Muscle of leg (tissue), 3 donors: ENCODE measurements at regions not wholly inside any gene's neighbourhood (a gene's known extent, or its start where the extent isn't known, plus 50 kb on each side); places are given as distances from the start of the nearest gene placed in this dataset.

ENCODE experiments used
- DNase-seq: peaks from one replicate; pipeline ENCODE4 v3.0.0; 2013
- H3K27ac ChIP-seq: one replicate; pipeline ENCODE4 v1.5.1; 2013; ENCODE audit warnings: mild to moderate bottlenecking, low read length, control low read depth
- H3K27me3 ChIP-seq: one replicate; pipeline ENCODE4 v1.6.1; 2013; ENCODE audit warnings: low read length; ENCODE audit not compliant: control insufficient read depth, insufficient read depth
- H3K36me3 ChIP-seq: one replicate; pipeline ENCODE4 v1.6.1; 2013; ENCODE audit warnings: low read length; ENCODE audit not compliant: control insufficient read depth, insufficient read depth
- H3K4me1 ChIP-seq: one replicate; pipeline ENCODE4 v1.6.1; 2013; ENCODE audit warnings: low read length; ENCODE audit not compliant: control insufficient read depth, insufficient read depth
- H3K4me3 ChIP-seq: one replicate; pipeline ENCODE4 v1.5.1; 2013; ENCODE audit warnings: low read length, control low read depth
- H3K9me3 ChIP-seq: replicated peaks from 2 replicates; pipeline ENCODE4 v1.6.1; 2013; ENCODE audit warnings: low read depth, low read length; ENCODE audit not compliant: control insufficient read depth
- WGBS: methylation state at CpG from one replicate; pipeline ENCODE4 v1.1.5; 2013; ENCODE audit warnings: missing lambda C conversion rate; ENCODE audit not compliant: insufficient coverage; 5-methylcytosine and 5-hydroxymethylcytosine counted together

DNA sequence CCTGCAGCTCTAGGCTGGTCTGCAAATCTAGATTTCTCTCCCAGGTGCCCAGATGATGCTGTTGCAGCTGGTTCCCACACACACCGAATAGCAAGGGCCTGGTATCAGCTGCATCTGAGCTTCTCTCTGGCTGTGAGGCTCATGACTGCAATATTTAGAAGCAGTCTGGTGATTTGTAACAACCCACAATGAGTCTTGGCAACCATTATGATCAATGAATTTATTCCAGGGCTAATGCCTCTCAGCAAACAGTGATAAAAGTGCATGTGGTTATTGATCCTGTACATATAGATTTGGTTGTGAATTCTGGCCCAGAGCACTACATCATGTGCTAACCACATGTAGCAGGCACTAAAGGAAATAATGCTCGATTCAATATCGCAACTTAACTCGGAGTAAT lies 114.3 kb downstream of the ASCL4 start:
- Histone ChIP-seq H3K27ac (no peak overlapping the region), H3K4me3 (no peak overlapping the region), H3K4me1 (no peaks in the 10 kb centered on the region), H3K36me3 (no peaks in the 10 kb centered on the region), H3K9me3 (no peaks in the 10 kb centered on the region), H3K27me3 (peaks cover 3% of the 10 kb centered on the region)
- DNase-seq, result no peak
- 50% methylated on average over 1 of the region's 4 CpGs for WGBS

DNA sequence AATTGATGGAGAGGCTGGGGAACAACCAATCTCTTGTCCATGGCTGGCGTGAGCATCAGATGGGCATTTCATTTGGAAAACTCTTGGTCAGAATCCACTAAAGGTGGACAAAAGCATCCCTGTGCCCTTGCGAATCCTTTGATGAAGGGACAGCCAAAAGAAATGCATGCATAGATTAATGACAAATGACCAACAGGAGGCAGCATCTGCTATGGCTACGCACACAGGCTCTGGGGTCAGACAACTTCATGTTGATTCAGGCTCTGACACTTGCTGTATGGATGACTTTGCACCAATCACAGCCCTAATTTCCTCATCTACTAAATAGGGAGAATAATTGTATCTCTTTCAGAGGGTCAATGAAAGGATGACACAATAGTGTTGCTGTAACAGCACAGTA lies 117.5 kb downstream of the ASCL4 start:
- H3K4me3 ChIP-seq, result no peak overlapping the region
- peaks cover 3% of the 10 kb centered on the region for H3K27me3 ChIP-seq
- H3K4me1 ChIP-seq, result no peaks in the 10 kb centered on the region
- 69% methylated on average over 2 of the region's 3 CpGs for WGBS
- no peak for DNase-seq
- H3K36me3 ChIP-seq, result no peaks in the 10 kb centered on the region
- no peak overlapping the region for H3K27ac ChIP-seq
- H3K9me3 ChIP-seq, result no peaks in the 10 kb centered on the region

DNA sequence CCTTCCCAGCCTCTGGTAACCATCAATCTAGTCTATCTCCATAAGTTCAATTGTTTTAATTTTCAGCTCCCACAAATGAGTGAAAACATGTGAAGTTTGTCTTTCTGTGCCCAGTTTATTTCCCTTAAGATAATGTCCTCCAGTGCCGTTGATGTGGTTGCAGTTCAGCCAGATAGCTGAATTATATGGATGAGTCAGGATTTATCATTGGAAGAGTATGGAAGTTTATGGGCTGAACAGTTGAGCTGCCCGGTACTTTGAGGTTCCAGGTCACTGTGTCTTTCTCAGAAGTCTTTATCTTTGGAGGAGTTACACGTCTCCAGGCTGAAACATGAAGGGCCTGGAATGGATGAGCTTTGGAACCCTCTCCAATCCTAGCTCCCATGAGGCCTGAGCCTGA lies 120.1 kb downstream of the ASCL4 start:
- no peaks in the 10 kb centered on the region for H3K36me3 ChIP-seq
- no peak overlapping the region for H3K27ac ChIP-seq
- no peaks in the 10 kb centered on the region for H3K4me1 ChIP-seq
- DNase-seq, result no peak
- no peaks in the 10 kb centered on the region for H3K9me3 ChIP-seq
- H3K27me3 ChIP-seq, result peaks cover 2% of the 10 kb centered on the region
- WGBS, result no CpG with 5 or more reads among the region's 3 CpGs
- no peak overlapping the region for H3K4me3 ChIP-seq

DNA sequence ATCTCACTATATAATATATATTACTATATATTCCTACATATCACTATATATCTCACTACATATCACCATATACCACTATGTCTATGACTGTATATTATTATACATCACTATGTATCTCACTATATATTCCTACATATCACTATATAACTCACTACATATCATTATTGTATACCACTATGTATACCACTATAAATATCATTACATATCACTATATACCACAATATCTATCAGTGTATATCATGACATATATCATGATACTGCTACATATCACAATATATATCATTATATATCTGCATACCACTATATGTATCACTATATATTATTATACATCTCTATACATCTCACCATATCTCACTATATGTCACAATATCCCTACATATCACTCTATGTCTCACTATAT lies 121.5 kb downstream of the ASCL4 start:
- Histone ChIP-seq H3K4me3 (no peak overlapping the region), H3K27ac (no peak overlapping the region), H3K27me3 (peaks cover 2% of the 10 kb centered on the region), H3K36me3 (no peaks in the 10 kb centered on the region), H3K9me3 (no peaks in the 10 kb centered on the region), H3K4me1 (no peaks in the 10 kb centered on the region)
- no peak for DNase-seq

DNA sequence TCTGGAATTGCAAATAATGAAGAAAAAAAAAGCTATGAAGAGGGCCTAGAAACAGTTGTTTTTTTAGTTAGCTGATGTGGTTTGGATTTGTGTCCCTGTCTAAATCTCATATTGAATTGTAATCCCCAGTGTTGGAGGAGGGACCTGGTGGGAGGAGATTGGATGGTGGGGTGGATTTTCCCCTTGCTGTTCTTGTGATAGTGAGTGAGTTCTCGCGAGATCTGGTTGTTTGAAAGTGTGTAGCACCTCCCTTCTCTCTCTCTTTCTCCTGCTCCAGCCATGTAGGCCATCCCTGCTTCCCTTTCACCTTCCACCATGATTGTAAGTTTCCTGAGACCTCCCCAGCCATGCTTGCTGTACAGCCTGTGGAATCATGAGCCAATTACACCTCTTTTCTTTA lies 126.1 kb downstream of the ASCL4 start:
- Histone ChIP-seq H3K36me3 (no peaks in the 10 kb centered on the region), H3K27ac (no peak overlapping the region), H3K9me3 (no peaks in the 10 kb centered on the region), H3K4me3 (no peak overlapping the region), H3K27me3 (peaks cover 14% of the 10 kb centered on the region), H3K4me1 (no peaks in the 10 kb centered on the region)
- DNase-seq, result no peak
- WGBS, result no CpG with 5 or more reads among the region's 2 CpGs

DNA sequence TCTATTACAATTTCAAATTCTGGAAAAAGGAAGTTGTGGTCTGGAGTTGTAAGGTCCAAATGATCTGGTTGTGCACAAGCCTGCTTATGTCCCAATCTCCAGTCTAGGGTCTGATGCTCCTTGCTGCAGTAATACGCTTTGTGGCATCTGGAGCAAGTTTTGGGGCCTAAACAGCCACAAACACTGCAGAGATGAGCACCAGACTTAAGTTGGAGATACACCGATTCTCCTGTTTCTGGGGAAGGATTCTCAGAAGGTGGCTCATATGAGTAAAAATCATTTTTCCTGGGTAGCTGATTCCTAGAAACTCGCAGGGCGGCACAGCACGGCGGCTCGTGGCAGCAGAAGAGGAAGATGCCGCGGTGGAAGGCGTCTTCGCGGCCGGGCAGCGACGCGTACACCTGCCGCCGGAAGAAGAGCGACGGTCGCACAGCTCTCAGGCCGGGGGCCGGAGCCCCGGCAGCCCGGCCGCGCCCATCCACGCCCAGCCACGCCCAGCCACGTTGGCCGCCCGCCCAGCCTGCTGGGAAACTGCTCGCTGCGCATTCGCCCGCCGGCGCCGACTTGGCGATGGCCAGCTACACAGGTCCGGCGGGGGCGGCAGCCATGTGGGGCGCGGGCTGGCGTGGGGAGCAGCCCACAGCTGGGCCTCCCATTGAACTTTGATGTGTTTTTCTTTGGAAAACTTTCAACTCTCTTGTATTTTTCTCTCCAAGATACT lies 129.0 kb downstream of the ASCL4 start:
- 2% methylated on average over 40 of the region's 46 CpGs for WGBS
- Histone ChIP-seq H3K27me3 (peaks cover 23% of the 10 kb centered on the region), H3K4me3 (no peak overlapping the region), H3K9me3 (no peaks in the 10 kb centered on the region), H3K4me1 (no peaks in the 10 kb centered on the region), H3K27ac (no peak overlapping the region), H3K36me3 (no peaks in the 10 kb centered on the region)
- DNase-seq, result peak; percentile 8

DNA sequence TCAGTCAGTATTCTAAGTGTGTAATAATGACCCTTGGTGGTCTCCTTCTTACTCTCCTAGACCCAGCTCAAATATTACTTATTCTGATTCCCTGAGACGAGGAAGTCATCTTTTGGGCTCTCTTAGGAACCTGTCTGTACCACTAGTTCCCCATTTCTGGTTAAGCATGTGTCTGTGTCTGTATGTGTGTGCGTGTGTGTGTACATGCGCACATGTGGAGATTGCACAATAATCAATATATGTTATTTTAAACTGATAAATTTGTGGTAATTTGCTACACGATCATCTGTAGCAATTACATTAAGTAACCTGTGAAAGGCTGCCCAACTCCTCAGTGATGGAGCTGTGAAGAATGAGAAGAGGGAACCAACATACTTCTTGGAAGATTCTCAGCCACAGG lies 132.2 kb downstream of the ASCL4 start:
- no peak overlapping the region for H3K27ac ChIP-seq
- H3K4me1 ChIP-seq, result no peaks in the 10 kb centered on the region
- no peaks in the 10 kb centered on the region for H3K36me3 ChIP-seq
- no peak for DNase-seq
- no peak overlapping the region for H3K4me3 ChIP-seq
- no CpG with 5 or more reads among the region's 4 CpGs for WGBS
- H3K27me3 ChIP-seq, result peaks cover 24% of the 10 kb centered on the region
- H3K9me3 ChIP-seq, result no peaks in the 10 kb centered on the region

DNA sequence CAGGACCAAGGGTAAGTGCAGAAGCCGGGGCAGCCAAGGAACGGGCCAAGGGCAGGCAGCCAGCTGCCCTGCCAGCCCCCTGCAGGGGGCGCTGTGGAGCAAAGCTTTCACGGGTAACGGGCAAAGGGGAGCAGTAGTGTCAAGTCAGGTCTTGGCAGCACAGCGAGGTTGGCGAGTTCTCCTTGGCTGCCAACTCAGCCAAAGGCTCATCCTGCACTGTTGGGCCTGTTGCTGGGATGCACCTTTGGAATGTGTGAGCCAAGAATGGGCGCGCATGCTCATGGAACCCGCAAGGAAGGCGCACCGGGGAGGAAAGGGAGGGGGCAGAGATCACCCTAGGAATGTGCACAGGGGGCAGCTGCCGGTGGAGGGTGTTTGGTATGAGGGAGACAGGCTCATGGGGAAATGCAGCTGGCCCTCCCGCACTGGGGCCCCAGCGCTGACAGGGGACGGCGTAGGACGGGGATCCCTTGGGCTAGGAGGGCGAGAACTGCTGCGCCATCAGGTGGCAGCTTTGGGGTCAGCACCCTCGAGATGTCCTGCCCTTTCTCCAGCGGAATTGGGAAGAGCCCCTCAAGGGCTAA lies 138.0 kb downstream of the ASCL4 start:
- H3K27ac ChIP-seq, result no peak overlapping the region
- H3K9me3 ChIP-seq, result no peaks in the 10 kb centered on the region
- no peak overlapping the region for H3K4me3 ChIP-seq
- no peaks in the 10 kb centered on the region for H3K36me3 ChIP-seq
- peak; percentile 7 for DNase-seq
- WGBS, result 3% methylated on average over 19 of the region's 22 CpGs
- peaks cover 12% of the 10 kb centered on the region for H3K27me3 ChIP-seq
- H3K4me1 ChIP-seq, result no peaks in the 10 kb centered on the region

DNA sequence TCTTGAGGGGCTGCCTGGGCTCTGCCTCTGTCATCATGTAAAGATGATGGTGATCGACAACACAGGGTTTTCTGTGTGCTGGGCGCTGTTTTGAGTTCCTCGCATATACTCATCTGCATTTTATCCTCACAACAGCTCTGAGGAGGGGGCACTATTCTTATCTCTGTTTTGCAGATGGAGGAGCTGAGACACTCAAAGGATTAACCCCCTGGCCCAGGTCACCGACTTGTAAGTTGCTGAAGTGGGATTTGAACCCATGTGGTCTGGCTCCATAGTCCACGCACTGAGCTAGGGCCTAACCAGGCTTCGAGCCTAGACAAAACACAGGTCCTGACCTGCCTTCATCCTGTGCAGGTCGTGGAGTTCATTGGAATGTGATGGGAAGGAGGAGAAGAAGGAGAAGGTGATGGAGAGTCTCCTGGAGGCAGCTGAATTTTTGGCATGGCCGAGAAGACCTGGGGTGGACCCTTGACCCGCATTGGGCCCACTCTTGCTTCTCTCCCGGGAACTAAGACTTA lies 140.0 kb downstream of the ASCL4 start:
- Histone ChIP-seq H3K36me3 (no peaks in the 10 kb centered on the region), H3K4me3 (no peak overlapping the region), H3K27ac (no peak overlapping the region), H3K27me3 (peaks cover 12% of the 10 kb centered on the region), H3K9me3 (no peaks in the 10 kb centered on the region), H3K4me1 (no peaks in the 10 kb centered on the region)
- no peak for DNase-seq
- 59% methylated on average over 7 of the region's 10 CpGs for WGBS

DNA sequence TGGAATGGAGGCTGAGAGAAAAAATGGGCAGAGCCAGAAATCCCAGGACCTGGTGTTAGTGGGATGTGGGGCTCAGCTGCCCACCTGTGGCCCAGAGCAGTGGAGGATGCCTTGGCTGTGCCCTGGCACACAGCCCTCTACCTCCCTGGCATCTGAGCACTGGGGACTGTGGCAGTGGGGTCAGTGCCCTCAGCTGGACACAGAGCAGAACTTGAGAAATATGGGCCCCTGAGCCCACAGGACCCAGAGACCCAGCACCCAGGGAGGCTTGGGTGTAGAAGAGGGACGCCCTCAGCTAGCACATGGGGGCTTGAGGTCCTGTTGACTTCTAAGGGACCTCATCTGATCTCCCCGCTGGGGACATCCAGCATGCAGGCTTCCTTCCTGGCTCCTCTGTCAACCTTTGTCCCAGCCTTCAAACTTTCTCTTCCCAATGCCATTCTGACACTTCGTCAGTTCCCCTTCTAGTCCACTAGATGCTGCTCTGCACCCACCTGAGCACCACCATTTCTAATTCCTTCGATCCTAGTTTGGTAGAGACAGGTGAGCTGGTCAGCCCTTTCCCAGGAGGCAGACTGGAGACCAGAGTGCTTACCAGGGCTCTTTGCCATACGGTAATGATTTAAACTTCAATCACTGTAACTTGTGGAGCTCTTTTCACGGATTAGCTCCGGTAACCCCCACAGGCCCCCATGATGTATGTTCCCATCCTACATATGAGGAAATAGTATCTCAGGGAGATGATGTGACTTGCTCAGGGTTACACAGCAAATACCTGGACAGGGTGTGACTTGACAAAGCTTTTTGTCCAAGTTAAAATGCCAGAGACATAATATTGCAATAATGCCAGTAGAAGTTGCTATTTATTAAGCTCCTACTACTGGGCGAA lies 143.7 kb downstream of the ASCL4 start:
- no peaks in the 10 kb centered on the region for H3K9me3 ChIP-seq
- H3K27me3 ChIP-seq, result peaks cover 7% of the 10 kb centered on the region
- no peak overlapping the region for H3K27ac ChIP-seq
- H3K4me1 ChIP-seq, result no peaks in the 10 kb centered on the region
- DNase-seq, result peak; percentile 34
- no peak overlapping the region for H3K4me3 ChIP-seq
- 4% methylated on average over 4 of the region's 8 CpGs for WGBS
- H3K36me3 ChIP-seq, result no peaks in the 10 kb centered on the region
